ENCODE measurements at regions not wholly inside any gene's neighbourhood (a gene's known extent, or its start where the extent isn't known, plus 50 kb on each side); places are given as distances from the start of the nearest gene placed in this dataset.

DNA sequence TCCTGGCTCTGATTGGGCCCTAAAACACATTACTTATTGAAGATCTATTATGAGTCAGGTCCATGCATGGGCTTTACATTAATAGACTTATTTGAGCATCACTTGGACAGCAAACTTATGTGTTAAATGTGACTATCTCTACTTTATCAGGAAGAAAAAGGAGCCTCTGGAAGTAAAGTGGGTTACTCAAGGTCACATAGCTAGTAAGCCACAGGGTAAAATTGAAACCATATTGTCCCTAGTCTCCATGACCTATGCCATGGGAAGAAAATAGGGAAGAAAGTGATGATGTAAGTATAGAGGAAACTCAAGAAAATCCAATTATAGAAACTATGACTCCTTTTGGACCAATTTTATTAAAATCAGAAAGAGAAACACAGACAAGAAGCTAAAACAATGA is 555.3 kb downstream of the NUF2 start:
- DNase-seq (ENCODE audit: low read depth) = no peak
- TF ChIP-seq, protein P1, sequence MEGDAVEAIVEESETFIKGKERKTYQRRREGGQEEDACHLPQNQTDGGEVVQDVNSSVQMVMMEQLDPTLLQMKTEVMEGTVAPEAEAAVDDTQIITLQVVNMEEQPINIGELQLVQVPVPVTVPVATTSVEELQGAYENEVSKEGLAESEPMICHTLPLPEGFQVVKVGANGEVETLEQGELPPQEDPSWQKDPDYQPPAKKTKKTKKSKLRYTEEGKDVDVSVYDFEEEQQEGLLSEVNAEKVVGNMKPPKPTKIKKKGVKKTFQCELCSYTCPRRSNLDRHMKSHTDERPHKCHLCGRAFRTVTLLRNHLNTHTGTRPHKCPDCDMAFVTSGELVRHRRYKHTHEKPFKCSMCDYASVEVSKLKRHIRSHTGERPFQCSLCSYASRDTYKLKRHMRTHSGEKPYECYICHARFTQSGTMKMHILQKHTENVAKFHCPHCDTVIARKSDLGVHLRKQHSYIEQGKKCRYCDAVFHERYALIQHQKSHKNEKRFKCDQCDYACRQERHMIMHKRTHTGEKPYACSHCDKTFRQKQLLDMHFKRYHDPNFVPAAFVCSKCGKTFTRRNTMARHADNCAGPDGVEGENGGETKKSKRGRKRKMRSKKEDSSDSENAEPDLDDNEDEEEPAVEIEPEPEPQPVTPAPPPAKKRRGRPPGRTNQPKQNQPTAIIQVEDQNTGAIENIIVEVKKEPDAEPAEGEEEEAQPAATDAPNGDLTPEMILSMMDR (IDR thresholded peaks at IDR 0.05; ENCODE audit: low read depth, low read length, missing control alignments) = no peak
- no peak overlapping the region for H3K4me3 ChIP-seq (ENCODE audit: low read depth, low read length)
- in situ Hi-C loops (cut with HindIII; ENCODE audit: low sequenced_read_pairs) = no loop called here

GRCh38 chr1:163885510-163885909 is 563.8 kb downstream of the NUF2 start:
- no peak for DNase-seq (ENCODE audit: low read depth)
- TF ChIP-seq, protein P1 (IDR thresholded peaks at IDR 0.05; ENCODE audit: low read depth, low read length, missing control alignments) = no peak
- in situ Hi-C loops (cut with HindIII; ENCODE audit: low sequenced_read_pairs) = no loop called here
- H3K4me3 ChIP-seq (ENCODE audit: low read depth, low read length) = no peak overlapping the region

DNA sequence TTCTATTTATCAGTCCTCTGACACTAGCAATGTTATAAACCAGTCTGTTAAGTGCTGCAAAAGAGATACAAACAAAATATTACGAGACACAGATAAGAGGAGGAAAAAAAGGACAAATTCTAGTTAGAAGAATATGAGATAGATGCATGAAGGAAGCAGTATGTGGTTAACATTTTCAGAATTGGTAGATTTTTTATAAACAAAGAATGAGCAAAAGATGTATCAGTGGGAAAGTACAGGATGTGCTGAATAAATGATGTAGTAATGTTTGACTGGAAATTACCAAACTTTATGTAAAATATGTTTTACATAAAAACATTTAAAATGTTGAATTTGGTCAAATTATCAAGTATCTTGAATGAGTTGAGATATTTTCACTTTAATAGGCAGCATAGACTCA is 574.2 kb downstream of the NUF2 start:
- no peak overlapping the region for H3K4me3 ChIP-seq (ENCODE audit: low read depth, low read length)
- no peak for DNase-seq (ENCODE audit: low read depth)
- TF ChIP-seq, protein P1 (IDR thresholded peaks at IDR 0.05; ENCODE audit: low read depth, low read length, missing control alignments) = no peak
- in situ Hi-C loops (cut with HindIII; ENCODE audit: low sequenced_read_pairs) = no loop called here

DNA sequence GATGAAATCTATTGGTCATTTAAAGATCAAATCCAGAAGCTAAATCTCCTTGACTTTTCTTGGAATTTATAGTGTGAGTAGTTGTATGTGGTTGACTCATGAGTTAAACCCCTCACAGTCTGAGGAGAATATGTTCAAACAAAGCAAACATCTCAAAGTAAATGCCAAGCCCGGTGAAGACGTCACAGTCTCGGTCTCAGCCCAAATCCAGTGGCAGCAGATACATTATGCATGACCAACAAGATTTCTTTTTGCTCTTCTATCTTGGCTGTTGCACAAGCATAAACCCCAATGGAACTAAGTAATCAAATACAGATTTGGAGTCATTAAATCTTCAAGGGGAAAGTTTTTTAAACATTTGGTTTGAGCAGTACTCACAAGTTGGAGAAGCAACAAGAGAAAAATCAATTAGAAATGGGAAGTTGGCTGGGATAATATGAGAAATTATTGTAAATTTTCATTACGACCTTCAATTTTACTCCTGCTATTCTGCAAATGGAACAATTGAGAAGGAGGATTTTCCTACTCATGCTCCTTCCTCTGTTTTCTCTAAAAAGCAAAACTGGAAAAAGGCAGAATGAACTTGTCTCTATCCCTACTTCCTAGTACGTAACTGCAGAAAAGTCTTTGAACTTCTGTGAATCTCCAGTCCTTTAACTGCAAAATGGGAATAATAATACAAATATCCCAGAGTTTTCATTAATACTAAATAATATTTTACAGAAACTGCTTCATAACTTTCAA is 575.8 kb downstream of the NUF2 start:
- TF ChIP-seq, protein P1 (IDR thresholded peaks at IDR 0.05; ENCODE audit: low read depth, low read length, missing control alignments) = no peak
- DNase-seq (ENCODE audit: low read depth) = no peak
- in situ Hi-C loops (cut with HindIII; ENCODE audit: low sequenced_read_pairs) = no loop called here
- H3K4me3 ChIP-seq (ENCODE audit: low read depth, low read length) = no peak overlapping the region

GRCh38 chr1:163906283-163906682 is 584.5 kb downstream of the NUF2 start:
- TF ChIP-seq, protein P1 (IDR thresholded peaks at IDR 0.05; ENCODE audit: low read depth, low read length, missing control alignments) = no peak
- in situ Hi-C loops (cut with HindIII; ENCODE audit: low sequenced_read_pairs) = no loop called here

GRCh38 chr1:163912170-163912884 is 590.6 kb downstream of the NUF2 start:
- in situ Hi-C loops (cut with HindIII; ENCODE audit: low sequenced_read_pairs) = no loop called here
- TF ChIP-seq, protein P1 (IDR thresholded peaks at IDR 0.05; ENCODE audit: low read depth, low read length, missing control alignments) = no peak
- no peak for DNase-seq (ENCODE audit: low read depth)
- no peak overlapping the region for H3K4me3 ChIP-seq (ENCODE audit: low read depth, low read length)

More at GRCh38 chr1:163906283-163906682, 584.5 kb downstream of the NUF2 start:
- H3K4me3 ChIP-seq (ENCODE audit: low read depth, low read length) = no peak overlapping the region
- no peak for DNase-seq (ENCODE audit: low read depth)

All from astrocyte of the cerebellum (primary cell).